ENCODE measurements at regions not wholly inside any gene's neighbourhood (a gene's known extent, or its start where the extent isn't known, plus 50 kb on each side); places are given as distances from the start of the nearest gene placed in this dataset.

GRCh38 chr10:124225029-124225466 is 131.7 kb upstream of the CHST15 start:
- Histone ChIP-seq H3K36me3 (no peaks in the 10 kb centered on the region), H3F3A (ENCODE audit: low read depth) (peaks cover 10% of the 10 kb centered on the region), H3K27ac (no peak overlapping the region), H3K4me1 (peaks cover 3% of the 10 kb centered on the region), H4K20me1 (ENCODE audit: low read depth) (no peaks in the 10 kb centered on the region), H3K4me3 (no peak overlapping the region), H3K9ac (no peak overlapping the region), H3K79me2 (ENCODE audit: low read depth) (no peaks in the 10 kb centered on the region), H3K27me3 (no peaks in the 10 kb centered on the region), H2AFZ (replicated peaks) (no peak overlapping the region), H3K9me3 (ENCODE audit: low read depth) (peaks cover 6% of the 10 kb centered on the region), H3K4me2 (no peak overlapping the region)
- H3K4me3 Mint-ChIP-seq = no peak overlapping the region
- H3K36me3 Mint-ChIP-seq = no peaks in the 10 kb centered on the region
- peaks cover 4% of the 10 kb centered on the region for H3K27me3 Mint-ChIP-seq (ENCODE audit: insufficient read depth, low read depth)
- TF ChIP-seq CTCF (IDR thresholded peaks at IDR 0.05) = no peak
- TF ChIP-seq EZH2 (IDR thresholded peaks at IDR 0.05) = no peak
- H3K27ac Mint-ChIP-seq = no peak overlapping the region
- H3K9me3 Mint-ChIP-seq = peaks cover 41% of the 10 kb centered on the region
- H3K4me1 Mint-ChIP-seq = peaks cover 16% of the 10 kb centered on the region
- DNase-seq (ENCODE audit: low spot score) = no peak

GRCh38 chr10:124224331-124225028 is 131.1 kb upstream of the CHST15 start:
- no peaks in the 10 kb centered on the region for H4K20me1 ChIP-seq (ENCODE audit: low read depth)
- no peak for DNase-seq (ENCODE audit: low spot score)
- no peak overlapping the region for H3K4me2 ChIP-seq
- H3K27ac ChIP-seq = no peak overlapping the region
- peaks cover 3% of the 10 kb centered on the region for H3K4me1 ChIP-seq
- H3F3A ChIP-seq (ENCODE audit: low read depth) = peaks cover 10% of the 10 kb centered on the region
- H3K4me3 ChIP-seq = no peak overlapping the region
- peaks cover 6% of the 10 kb centered on the region for H3K9me3 ChIP-seq (ENCODE audit: low read depth)
- no peak overlapping the region for H3K4me3 Mint-ChIP-seq
- no peak overlapping the region for H3K27ac Mint-ChIP-seq
- no peak overlapping the region for H3K9ac ChIP-seq
- H3K27me3 ChIP-seq = no peaks in the 10 kb centered on the region
- H3K36me3 Mint-ChIP-seq = no peaks in the 10 kb centered on the region
- peaks cover under 1% of the 10 kb centered on the region for H3K27me3 Mint-ChIP-seq (ENCODE audit: insufficient read depth, low read depth)
- peaks cover 16% of the 10 kb centered on the region for H3K4me1 Mint-ChIP-seq
- H3K9me3 Mint-ChIP-seq = peaks cover 35% of the 10 kb centered on the region
- no peak for TF ChIP-seq EZH2 (IDR thresholded peaks at IDR 0.05)
- no peak for TF ChIP-seq CTCF (IDR thresholded peaks at IDR 0.05)
- no peak for TF ChIP-seq EZH2phosphoT487 (IDR thresholded peaks at IDR 0.05)
- no peaks in the 10 kb centered on the region for H3K79me2 ChIP-seq (ENCODE audit: low read depth)
- no peaks in the 10 kb centered on the region for H3K36me3 ChIP-seq
- no peak overlapping the region for H2AFZ ChIP-seq (replicated peaks)

DNA sequence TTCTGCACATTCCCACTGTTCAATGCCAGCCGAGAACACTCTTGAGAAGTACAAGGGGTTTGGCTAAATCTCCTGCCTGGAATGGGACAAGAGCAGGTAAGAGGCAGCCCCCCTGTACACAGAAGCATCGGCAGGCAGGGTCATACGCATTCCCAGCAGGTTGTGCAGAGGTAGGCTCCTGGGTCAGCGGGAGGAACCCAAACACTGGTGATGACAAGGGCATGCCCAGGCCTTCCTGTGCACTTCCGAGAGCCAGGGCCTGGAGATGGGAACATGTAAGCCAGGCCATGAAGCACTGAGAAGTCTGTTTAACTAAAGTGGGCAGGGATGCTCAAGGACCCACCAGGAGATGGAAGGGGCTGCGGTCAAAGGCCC is 130.3 kb upstream of the CHST15 start:
- Histone ChIP-seq H3K27ac (no peak overlapping the region), H3K79me2 (ENCODE audit: low read depth) (no peaks in the 10 kb centered on the region), H3K36me3 (no peaks in the 10 kb centered on the region), H4K20me1 (ENCODE audit: low read depth) (no peaks in the 10 kb centered on the region), H3K4me1 (peaks cover 3% of the 10 kb centered on the region), H3K4me3 (no peak overlapping the region), H3K4me2 (no peak overlapping the region), H3K9me3 (ENCODE audit: low read depth) (peaks cover 6% of the 10 kb centered on the region), H2AFZ (replicated peaks) (no peak overlapping the region), H3K27me3 (no peaks in the 10 kb centered on the region), H3F3A (ENCODE audit: low read depth) (peaks cover 10% of the 10 kb centered on the region), H3K9ac (no peak overlapping the region)
- peaks cover 28% of the 10 kb centered on the region for H3K9me3 Mint-ChIP-seq
- no peaks in the 10 kb centered on the region for H3K27me3 Mint-ChIP-seq (ENCODE audit: insufficient read depth, low read depth)
- H3K4me3 Mint-ChIP-seq = no peak overlapping the region
- no peak for DNase-seq (ENCODE audit: low spot score)
- no peaks in the 10 kb centered on the region for H3K36me3 Mint-ChIP-seq
- no peak overlapping the region for H3K27ac Mint-ChIP-seq
- TF ChIP-seq CTCF (IDR thresholded peaks at IDR 0.05) = no peak
- no peak for TF ChIP-seq EZH2 (IDR thresholded peaks at IDR 0.05)
- no peak for TF ChIP-seq EZH2phosphoT487 (IDR thresholded peaks at IDR 0.05)
- peaks cover 16% of the 10 kb centered on the region for H3K4me1 Mint-ChIP-seq
